ENCODE measurements at regions not wholly inside any gene's neighbourhood (a gene's known extent, or its start where the extent isn't known, plus 50 kb on each side); places are given as distances from the start of the nearest gene placed in this dataset.

GRCh38 chr2:146038014-146038413 is 1518.1 kb upstream of the ZEB2 start:
- DNase-seq, result no peak

- DNase-seq, result no peak
Measured at GRCh38 chr2:146037334-146037870, 1517.5 kb upstream of the ZEB2 start.

GRCh38 chr2:146031158-146031557 is 1511.2 kb upstream of the ZEB2 start:
- DNase-seq, result no peak

- DNase-seq, result no peak
Measured at GRCh38 chr2:146027156-146027555, 1507.2 kb upstream of the ZEB2 start.

GRCh38 chr2:146025519-146025918 is 1505.6 kb upstream of the ZEB2 start:
- DNase-seq, result no peak

- no peak for DNase-seq
Measured at GRCh38 chr2:146024212-146024743, 1504.4 kb upstream of the ZEB2 start.

GRCh38 chr2:146004462-146004861 is 1484.5 kb upstream of the ZEB2 start:
- DNase-seq, result peak; percentile 53

- no peak for DNase-seq
Measured at GRCh38 chr2:146003337-146003736, 1483.4 kb upstream of the ZEB2 start.

- no peak for DNase-seq
Measured at GRCh38 chr2:145994910-145995309, 1475.0 kb upstream of the ZEB2 start.

GRCh38 chr2:145992572-145992971 is 1472.7 kb upstream of the ZEB2 start:
- DNase-seq, result no peak

GRCh38 chr2:145987793-145988192 is 1467.9 kb upstream of the ZEB2 start:
- no peak for DNase-seq

- DNase-seq, result peak; percentile 23
Measured at GRCh38 chr2:145985517-145985916, 1465.6 kb upstream of the ZEB2 start.

- peak; percentile 91 for DNase-seq
Measured at GRCh38 chr2:145984580-145984979, 1464.7 kb upstream of the ZEB2 start.

GRCh38 chr2:145980318-145980717 is 1460.4 kb upstream of the ZEB2 start:
- no peak for DNase-seq

- DNase-seq, result no peak
Measured at GRCh38 chr2:145975406-145975805, 1455.5 kb upstream of the ZEB2 start.

- no peak for DNase-seq
Measured at GRCh38 chr2:145961846-145962245, 1441.9 kb upstream of the ZEB2 start.

- no peak for DNase-seq
Measured at GRCh38 chr2:145960479-145961163, 1440.7 kb upstream of the ZEB2 start.

GRCh38 chr2:145958611-145959010 is 1438.7 kb upstream of the ZEB2 start:
- no peak for DNase-seq

GRCh38 chr2:145957929-145958328 is 1438.0 kb upstream of the ZEB2 start:
- DNase-seq, result no peak

- peak; percentile 33 for DNase-seq
Measured at GRCh38 chr2:145939949-145940348, 1420.0 kb upstream of the ZEB2 start.

- no peak for DNase-seq
Measured at GRCh38 chr2:145935016-145935415, 1415.1 kb upstream of the ZEB2 start.

- DNase-seq, result no peak
Measured at GRCh38 chr2:145931781-145932395, 1412.0 kb upstream of the ZEB2 start.

GRCh38 chr2:145930318-145930717 is 1410.4 kb upstream of the ZEB2 start:
- DNase-seq, result no peak
